Activated CD4-positive, alpha-beta T cell treated with anti-CD3 and anti-CD28 coated beads, Interleukin-2, Interleukin-4, amounts not matched to agents 100 ng/mL and 50 ng/mL, durations not matched to agents 16 hours and 8 hours (primary cell): ENCODE measurements at regions not wholly inside any gene's neighbourhood (a gene's known extent, or its start where the extent isn't known, plus 50 kb on each side); places are given as distances from the start of the nearest gene placed in this dataset.
A peak's percentile ranks its signal among the peaks of the same experiment; 100 is the strongest.
"Not testable (repeated sequence)": the region's sequence is repeated elsewhere in the genome, so short reads cannot be mapped to it uniquely, and the experiment has no call there.

ENCODE experiments used
- DNase-seq: peaks from one replicate; pipeline ENCODE4 v3.0.0-alpha.2; 2020; ENCODE audit warnings: low spot score

DNA sequence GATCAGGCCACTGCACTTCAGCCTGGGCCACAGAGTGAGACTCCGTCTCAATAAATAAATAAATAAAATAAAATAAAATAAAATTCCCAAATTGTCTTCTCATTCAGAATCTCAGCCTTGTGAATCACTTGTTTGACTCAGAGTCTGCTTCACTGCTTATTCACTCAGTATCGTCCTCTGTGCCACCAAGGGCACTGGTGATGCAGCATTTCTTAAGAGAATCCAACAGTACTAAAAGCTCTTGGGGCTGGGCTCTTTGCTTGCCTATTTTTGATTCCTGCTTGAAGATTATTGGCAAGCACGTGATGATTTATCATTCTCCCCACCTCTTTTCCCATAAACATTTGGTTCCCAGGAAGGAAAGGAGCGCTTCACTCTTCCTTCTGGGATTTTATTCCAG lies 54.8 kb upstream of the HMGB1 start:
- no peak for DNase-seq

DNA sequence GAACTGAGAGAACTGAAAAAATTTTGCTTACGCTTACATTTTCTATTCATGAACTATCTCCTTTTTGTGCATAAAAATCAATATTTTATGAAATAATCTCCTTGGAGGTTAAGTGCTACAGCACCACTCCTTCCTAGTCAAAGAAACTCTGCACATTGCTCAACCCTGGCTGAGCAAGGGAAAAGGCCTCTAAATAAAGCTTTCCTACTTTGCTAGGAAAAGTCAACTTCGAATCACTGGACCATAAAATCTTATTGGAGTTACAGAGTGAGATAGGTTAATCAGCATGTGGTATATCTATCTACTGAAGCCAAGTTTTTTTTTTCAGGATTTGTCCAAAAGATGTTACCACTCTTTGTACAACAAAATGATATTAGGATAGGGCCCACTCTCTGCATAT lies 57.5 kb upstream of the HMGB1 start:
- DNase-seq = no peak

DNA sequence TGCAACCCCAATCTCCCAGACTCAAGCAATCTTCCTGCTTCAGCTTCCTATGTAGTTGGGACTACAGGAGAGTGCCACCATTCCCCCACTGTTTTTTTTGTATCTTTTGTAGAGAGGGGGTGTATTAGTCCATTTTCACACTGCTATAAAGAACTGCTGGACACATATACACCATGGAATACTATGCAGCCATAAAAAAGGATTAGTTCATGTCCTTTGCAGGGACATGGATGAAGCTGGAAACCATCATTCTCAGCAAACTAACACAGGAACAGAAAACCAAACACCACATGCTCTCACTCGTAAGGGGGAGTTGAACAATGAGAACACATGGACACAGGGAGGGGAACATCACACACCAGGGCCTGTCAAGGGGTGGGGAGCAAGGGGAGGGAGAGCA lies 58.1 kb upstream of the HMGB1 start:
- not testable (repeated sequence) for DNase-seq

DNA sequence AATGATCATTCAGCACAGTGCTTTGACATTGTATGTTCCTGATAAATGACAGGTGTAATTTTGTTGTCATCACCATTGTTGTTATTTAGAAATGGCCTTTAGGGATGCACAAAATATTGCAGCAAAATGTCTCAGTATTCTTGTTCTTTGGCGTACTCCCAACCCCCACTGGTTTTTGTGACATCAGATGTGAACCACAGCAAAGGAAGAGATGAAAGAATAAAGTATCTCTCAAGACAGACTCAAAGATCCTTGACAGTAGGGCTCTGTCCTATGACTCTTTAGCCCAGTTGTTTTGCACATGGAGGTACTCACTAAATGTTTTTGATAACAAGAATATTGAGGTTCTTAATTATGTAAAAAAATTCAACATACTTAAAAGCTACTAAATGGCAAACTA lies 59.5 kb upstream of the HMGB1 start:
- DNase-seq = not testable (repeated sequence)

DNA sequence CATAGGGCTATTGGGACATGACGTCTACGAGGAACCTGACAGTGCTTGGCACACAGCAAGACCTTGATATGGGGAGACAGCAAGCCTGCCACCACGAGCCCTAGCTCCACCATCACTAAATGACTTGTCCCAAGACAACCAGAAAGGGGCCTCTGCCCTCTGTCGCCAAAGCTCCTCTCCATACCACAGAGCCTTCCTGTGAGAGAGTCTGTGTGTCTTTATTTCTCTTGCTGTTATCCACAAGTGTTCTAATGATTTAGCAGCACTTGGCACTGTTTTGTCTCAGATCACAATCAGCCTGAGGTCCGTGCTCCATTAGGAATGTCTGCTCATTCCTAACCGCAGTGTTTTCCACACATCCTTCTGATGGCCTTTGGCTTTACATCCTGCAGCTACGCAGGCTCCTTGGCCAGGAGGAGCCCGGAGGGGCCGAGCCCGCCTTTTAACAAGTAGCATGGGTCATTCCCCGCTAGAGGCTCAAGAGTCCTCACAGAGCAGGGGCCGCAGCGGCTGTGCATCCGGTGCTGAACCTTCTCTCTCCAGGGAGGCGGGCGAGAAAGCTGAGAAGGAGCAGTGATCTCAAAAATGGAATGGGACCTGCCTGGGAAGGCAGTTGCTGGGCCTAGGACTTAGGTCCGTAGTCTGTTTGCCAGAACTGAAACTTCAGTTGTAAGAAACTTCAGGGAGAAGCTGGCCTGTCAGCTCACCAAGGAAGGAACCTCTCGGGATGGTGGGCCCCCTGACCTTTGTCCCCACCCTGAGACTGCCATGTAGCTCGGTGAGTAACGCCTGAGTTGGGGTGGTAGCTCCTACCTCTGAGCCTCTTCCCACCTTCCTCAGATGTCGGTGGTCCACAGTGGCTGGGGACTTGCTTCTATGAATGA lies 61.1 kb upstream of the HMGB1 start:
- DNase-seq = no peak

DNA sequence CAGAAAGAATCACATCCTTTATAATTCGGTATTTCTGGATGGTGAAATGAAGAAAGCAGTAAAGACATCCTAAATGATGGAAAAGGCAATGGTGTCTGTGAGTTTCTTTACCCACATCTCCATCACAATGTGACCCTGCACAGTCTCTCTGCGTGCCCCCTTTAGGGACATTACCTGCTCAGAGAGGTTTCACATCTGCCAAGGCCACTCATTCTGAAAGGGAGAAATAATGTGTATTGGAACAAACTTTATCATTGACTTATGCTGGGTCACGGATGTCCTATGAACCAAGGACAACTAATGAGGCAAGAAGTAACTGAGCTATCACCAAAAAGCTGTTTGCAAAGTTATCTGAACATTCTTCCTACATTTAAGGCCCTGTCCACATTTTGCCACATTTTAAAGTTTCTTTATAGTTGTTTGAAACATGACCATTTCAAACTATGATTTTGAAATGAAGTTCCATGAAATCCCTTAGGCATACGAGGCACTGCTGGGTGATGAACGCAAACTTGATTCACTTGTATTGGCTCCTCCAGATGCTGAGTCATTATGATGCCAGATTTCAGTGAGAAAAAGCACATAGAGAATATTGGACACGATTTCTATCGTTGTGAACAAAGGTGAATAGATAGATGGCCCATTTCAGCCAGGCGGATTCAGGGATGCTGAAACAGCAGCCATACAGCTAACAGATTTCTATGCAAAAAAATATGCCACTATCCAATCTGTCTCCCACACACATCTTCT lies 63.5 kb upstream of the HMGB1 start:
- DNase-seq = peak; percentile 24

DNA sequence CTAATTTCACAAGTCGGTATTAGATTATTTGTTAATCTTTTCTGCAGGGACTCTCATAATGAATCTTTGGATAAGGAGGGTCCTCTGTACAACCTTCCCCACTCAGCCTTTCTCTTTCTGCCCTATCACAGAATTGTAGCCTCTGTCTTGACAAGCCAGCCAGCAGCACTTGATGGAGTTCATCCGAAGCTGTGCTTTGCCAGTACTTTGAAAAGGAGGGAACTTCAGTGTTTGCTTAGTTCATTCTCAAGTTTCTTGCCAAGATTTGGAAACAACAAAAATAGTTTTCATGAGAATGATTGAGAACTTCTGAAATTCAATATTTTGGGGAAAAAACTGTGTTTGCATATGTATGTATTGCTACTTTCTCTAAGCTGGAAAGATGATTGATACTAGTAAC lies 69.3 kb upstream of the HMGB1 start:
- no peak for DNase-seq

DNA sequence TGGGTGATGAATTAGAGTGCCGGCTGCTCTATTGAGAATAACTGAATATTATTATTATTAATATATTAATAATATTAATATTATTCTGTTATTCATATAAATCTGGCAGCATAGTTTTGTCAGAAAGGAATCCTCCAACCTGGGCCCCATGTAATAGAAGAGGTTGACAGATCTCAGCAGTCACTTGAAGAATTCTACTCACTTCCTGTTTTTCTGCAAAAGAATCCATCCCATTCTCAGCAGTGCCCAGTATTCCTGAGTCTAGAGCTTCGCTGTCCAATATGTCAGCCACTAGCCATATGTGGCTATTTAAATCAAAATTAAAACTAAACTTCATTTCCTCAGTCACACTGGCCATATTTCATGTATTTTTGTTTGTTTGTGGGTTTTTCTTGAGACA lies 72.4 kb upstream of the USPL1 start:
- no peak for DNase-seq

DNA sequence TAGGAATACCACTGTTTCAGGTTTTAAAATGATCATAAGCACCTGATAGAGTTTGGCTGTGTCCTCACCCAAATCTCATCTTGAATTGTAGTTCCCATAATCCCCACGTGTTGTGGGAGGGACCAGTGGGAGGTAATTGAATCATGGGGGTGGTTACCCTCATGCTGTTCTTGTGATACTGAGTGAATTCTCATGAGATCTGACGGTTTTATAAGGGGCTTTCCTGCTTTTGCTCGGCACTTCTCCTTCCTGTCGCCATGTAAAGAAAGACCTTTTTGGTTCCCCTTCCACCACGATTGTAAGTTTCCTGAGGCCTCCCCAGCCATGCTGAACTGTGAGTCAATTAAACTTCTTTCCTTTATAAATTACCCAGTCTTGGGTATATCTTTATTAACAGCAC lies 69.7 kb upstream of the USPL1 start:
- DNase-seq = not testable (repeated sequence)

DNA sequence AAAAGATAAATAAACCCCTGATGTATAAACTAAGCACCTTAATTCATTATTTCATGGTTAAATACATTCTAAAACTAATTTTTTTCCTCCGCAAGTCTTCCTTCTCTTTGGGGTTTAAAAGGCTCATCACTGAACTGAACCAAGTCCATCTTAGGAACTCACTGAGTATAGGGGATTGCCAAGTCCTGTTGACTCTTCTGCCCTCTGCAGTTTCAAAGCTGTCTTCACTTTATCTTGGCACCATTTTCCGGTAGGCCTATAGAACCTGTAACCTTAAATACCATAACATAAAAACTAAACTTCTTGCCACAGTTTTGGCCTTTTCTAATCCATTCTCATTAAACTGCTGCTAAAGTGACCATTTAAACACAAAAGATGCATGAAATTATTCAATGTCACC lies 66.5 kb upstream of the USPL1 start:
- peak; percentile 16 for DNase-seq

DNA sequence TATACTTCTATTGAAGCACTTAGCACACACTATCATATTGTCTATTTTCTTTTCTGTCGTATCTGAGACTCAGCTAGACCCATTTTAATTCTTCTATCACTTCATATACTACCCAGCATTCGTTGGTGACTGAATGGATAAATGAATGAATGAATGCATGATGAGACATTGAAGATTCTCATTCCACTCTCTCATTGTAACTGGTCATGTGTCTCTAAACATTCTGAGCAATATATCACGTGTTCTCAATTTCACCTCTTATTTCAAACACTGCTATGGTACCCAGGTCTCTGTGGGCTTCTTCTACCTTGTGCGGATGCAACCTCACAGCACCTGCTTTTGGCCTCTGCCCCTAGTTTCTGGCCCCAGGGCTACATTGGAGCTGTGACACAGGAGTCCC lies 65.2 kb upstream of the USPL1 start:
- DNase-seq = no peak

DNA sequence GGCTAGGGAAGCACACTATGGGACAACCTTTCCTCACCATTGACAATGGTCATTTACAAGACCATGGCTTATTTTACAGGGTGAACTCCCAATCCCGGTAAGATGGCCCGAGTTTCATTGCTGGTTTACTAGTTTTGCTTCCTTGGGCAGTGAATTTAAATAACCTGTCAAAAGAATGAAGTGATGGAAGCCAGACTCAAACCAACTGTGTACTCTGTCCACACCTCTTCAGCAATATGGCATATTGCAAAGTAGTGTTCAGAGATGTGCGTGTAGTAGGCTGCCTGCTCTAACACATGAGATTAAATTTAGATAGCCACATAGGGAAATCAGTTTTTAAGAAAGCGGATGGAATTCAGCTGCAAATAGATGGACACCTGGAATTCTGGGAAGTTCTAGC lies 58.4 kb upstream of the USPL1 start:
- DNase-seq = no peak

DNA sequence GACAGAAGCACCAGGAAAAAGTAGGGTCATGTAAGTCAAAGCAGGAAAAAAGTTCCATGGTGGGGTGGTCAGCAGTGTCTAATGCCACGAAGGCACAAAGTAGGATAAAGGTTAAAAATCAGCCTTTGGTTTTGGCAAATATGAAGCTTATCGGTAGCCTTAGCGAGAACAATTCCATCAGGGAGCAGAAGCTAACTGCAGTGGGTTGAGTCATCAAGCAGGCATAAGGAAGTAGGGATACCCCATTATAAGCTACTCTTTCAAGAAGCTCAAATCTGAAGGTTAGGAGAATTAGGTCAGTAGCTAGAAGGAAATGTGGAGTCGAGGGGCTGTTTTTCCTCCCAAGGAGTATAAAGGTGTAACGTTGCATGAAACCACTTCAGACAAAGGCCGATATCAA lies 57.5 kb upstream of the USPL1 start:
- DNase-seq = no peak

DNA sequence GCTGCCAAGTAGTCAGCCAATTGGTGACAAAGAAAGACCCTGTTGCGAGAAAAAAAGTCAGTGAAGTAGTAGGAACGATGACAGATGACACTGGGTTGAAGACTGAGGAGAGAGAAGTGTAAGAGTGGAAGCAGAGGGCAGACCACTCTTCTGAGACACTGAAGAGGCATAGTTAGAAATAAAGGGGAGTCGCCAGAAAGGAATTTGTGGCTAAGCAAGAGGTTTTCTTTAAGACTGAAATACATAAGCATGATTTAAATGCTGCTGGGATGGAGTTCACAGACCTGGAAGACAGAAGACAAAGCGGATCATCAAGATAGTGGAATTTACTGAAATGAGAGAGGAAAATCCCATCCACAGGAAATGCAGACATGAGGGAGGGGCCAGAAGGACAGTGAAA lies 56.2 kb upstream of the USPL1 start:
- no peak for DNase-seq

DNA sequence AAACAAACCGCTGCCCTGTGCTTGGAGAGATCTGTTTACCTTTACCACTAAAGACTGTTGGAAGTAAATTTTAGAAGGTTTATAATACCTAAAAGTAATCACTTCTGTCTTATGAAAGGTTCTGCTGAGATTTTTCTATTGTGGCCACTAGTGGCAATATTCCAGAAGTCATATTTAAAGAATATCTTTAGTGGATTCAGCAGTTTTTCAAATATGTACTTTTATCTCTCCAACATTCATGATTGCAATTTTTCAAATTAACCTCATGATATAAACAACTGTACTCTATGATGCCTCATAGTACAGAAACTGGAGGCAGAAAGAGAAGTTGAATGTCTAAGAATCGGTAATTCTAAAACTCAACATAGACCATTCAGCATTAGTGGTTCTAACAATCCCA lies 53.2 kb upstream of the USPL1 start:
- DNase-seq = no peak

DNA sequence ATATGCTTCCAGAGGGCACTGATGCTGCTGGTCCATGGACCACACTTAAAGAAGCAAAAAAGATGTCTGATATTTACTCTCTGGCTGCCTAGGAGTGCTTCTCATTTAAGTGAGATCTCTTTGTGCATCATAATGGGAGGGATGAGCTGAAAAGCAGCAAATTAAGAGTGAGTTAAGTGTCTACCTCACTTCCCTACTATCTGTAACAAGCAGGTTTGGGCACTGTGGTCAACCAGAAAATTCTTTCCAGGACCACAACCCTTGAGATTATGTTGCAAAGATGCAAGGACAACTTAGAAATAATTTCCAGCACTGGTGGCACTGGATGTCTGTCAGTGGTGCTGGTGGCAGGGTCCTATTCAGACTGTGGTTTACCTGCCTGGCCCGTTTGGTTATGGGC lies 52.1 kb upstream of the USPL1 start:
- DNase-seq = no peak

DNA sequence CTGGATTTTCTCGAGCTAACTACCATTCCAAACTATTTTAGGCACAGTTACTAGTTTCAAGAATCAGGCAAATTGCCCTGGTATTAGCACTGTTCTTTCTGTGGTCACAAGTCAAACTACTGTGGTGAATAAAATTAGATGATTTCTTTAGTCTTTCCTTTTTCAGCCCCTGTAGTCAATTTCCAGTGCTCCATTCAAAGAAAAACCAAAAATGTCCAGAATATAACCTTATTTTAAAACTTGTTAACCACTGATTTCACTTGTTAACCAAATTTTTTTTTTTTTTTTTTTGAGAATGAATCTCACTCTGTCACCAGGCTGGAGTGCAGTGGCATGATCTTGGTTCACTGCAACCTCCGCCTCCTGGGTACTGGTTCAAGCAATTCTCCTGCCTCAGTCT lies 50.6 kb upstream of the USPL1 start:
- DNase-seq = no peak
